ENCODE measurements at regions not wholly inside any gene's neighbourhood (a gene's known extent, or its start where the extent isn't known, plus 50 kb on each side); places are given as distances from the start of the nearest gene placed in this dataset.
A peak's percentile ranks its signal among the peaks of the same experiment; 100 is the strongest.

DNA sequence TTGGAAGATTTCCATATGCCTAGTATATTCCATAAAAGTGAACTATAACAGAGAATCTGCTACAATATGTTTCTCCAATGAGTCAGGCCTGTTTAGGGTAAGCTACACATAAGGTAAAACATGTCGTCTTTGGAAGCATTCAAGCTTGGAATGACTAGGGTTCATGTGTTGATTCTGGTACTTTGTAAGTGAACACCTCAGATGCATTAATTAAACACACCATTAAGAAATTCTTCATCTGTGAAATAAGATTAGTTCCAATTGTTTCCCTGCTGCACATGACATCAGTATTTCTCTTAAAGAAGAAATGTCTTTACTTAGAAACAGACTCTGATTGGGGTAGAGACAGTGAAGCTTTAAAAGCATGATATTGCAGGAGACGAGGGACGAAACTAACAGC lies 461.1 kb upstream of the NXPH2 start:
- no peaks in the 10 kb centered on the region for H3K36me3 ChIP-seq (ENCODE audit: control insufficient read depth in 2 of 2, insufficient read depth in 1 of 2, low read length in 2 of 2)
- H3K4me3 ChIP-seq (ENCODE audit: low read depth, low read length) = no peak overlapping the region
- H3K4me1 ChIP-seq (ENCODE audit: control insufficient read depth, insufficient read depth, low read length) = no peaks in the 10 kb centered on the region
- H3K27ac ChIP-seq (ENCODE audit: extremely low read depth, low read depth, low read length) = no peak overlapping the region
- no peaks in the 10 kb centered on the region for H3K9me3 ChIP-seq (ENCODE audit: control insufficient read depth, insufficient read depth, low read depth, low read length)
- ChIA-PET POLR2A (no interaction called here), CTCF (interaction anchor here (0.7 kb wide), 1 partner anchor 45 kb away, joined by 3 read pairs; no protein-coding TSS in a partner anchor)
- TF ChIP-seq ZNF426 (tag by site-specific recombination; IDR thresholded peaks at IDR 0.05) (no peak), ZNF292 (tag by site-specific recombination; IDR thresholded peaks at IDR 0.05; ENCODE audit: borderline replicate concordance, low read depth) (no peak)
- TF ChIP-seq, protein P1, sequence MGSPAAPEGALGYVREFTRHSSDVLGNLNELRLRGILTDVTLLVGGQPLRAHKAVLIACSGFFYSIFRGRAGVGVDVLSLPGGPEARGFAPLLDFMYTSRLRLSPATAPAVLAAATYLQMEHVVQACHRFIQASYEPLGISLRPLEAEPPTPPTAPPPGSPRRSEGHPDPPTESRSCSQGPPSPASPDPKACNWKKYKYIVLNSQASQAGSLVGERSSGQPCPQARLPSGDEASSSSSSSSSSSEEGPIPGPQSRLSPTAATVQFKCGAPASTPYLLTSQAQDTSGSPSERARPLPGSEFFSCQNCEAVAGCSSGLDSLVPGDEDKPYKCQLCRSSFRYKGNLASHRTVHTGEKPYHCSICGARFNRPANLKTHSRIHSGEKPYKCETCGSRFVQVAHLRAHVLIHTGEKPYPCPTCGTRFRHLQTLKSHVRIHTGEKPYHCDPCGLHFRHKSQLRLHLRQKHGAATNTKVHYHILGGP (tag by site-specific recombination; IDR thresholded peaks at IDR 0.05) = no peak

DNA sequence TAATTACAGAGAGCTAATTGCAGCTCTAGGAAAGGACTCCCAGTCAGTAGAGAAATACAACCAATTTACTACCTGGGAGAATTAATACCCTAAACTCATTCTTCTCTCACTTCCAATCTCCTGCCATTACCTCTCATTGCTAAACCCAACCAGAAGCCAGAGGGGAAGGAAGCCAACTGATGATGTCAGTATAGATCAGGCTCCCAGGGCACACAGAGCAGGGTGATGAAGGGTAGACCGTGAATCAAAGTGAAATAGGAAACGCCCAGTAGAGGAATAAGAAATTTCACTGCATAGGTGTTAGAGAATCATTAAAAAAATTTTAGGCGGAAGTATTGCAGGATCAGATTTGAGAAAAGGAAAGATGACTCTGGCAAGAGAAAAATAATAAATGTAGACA lies 456.8 kb upstream of the NXPH2 start:
- no peaks in the 10 kb centered on the region for H3K36me3 ChIP-seq (ENCODE audit: control insufficient read depth in 2 of 2, insufficient read depth in 1 of 2, low read length in 2 of 2)
- no peaks in the 10 kb centered on the region for H3K9me3 ChIP-seq (ENCODE audit: control insufficient read depth, insufficient read depth, low read depth, low read length)
- TF ChIP-seq ZIC2 (tag by site-specific recombination; IDR thresholded peaks at IDR 0.05) (no peak), KLF9 (tag by site-specific recombination; IDR thresholded peaks at IDR 0.05; ENCODE audit: low read depth) (no peak), ZNF140 (tag by site-specific recombination; IDR thresholded peaks at IDR 0.05) (peak; percentile 32; the same call in 1 of the 2 replicates), ZNF221 (tag by site-specific recombination; IDR thresholded peaks at IDR 0.05; ENCODE audit: borderline replicate concordance) (no peak), HOXD13 (CRISPR knock-in tag; IDR thresholded peaks at IDR 0.05; ENCODE audit: borderline replicate concordance) (no peak), ZNF654 (tag by site-specific recombination; IDR thresholded peaks at IDR 0.05; ENCODE audit: low read depth) (no peak)
- TF ChIP-seq, protein P2, sequence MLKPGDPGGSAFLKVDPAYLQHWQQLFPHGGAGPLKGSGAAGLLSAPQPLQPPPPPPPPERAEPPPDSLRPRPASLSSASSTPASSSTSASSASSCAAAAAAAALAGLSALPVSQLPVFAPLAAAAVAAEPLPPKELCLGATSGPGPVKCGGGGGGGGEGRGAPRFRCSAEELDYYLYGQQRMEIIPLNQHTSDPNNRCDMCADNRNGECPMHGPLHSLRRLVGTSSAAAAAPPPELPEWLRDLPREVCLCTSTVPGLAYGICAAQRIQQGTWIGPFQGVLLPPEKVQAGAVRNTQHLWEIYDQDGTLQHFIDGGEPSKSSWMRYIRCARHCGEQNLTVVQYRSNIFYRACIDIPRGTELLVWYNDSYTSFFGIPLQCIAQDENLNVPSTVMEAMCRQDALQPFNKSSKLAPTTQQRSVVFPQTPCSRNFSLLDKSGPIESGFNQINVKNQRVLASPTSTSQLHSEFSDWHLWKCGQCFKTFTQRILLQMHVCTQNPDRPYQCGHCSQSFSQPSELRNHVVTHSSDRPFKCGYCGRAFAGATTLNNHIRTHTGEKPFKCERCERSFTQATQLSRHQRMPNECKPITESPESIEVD (tag by site-specific recombination; IDR thresholded peaks at IDR 0.05) = no peak
- ChIA-PET POLR2A (interaction anchor here (0.6 kb wide), 1 partner anchor 20 kb away, joined by 4 read pairs; no protein-coding TSS in a partner anchor), CTCF (no interaction called here)
- H3K27ac ChIP-seq (ENCODE audit: extremely low read depth, low read depth, low read length) = no peak overlapping the region
- no peak overlapping the region for H3K4me3 ChIP-seq (ENCODE audit: low read depth, low read length)
- H3K4me1 ChIP-seq (ENCODE audit: control insufficient read depth, insufficient read depth, low read length) = no peaks in the 10 kb centered on the region

DNA sequence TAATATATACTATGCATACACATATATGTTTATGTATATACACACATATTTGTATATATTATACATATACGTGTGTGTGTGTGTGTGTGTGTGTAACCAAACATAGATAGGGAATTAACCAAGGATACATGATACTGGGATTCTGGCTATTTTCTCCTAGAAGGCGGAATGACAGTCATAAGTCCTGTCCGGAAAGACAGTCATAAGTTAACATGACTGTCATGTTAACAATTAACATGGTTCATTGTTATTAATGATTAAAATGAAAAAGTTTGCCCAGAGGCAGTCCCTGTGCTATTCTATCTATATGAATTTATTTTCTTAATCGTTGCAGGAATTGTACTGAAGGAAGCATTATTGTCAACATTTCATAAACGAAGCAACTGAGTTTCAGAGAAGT lies 450.7 kb upstream of the NXPH2 start:
- no peak for TF ChIP-seq OVOL3 (tag by site-specific recombination; IDR thresholded peaks at IDR 0.05)
- TF ChIP-seq ZNF214 (tag by site-specific recombination; IDR thresholded peaks at IDR 0.05; ENCODE audit: borderline replicate concordance) = no peak
- TF ChIP-seq ZNF266 (tag by site-specific recombination; IDR thresholded peaks at IDR 0.05; ENCODE audit: low read depth) = no peak
- no peak for TF ChIP-seq BCL11B (tag by site-specific recombination; IDR thresholded peaks at IDR 0.05; ENCODE audit: low read depth)
- no peak for TF ChIP-seq MZF1 (tag by site-specific recombination; IDR thresholded peaks at IDR 0.05; ENCODE audit: borderline replicate concordance)
- TF ChIP-seq, protein P3, sequence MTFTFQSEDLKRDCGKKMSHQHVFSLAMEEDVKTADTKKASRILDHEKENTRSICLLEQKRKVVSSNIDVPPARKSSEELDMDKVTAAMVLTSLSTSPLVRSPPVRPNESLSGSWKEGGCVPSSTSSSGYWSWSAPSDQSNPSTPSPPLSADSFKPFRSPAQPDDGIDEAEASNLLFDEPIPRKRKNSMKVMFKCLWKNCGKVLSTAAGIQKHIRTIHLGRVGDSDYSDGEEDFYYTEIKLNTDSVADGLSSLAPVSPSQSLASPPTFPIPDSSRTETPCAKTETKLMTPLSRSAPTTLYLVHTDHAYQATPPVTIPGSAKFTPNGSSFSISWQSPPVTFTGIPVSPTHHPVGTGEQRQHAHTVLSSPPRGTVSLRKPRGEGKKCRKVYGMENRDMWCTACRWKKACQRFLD (tag by site-specific recombination; IDR thresholded peaks at IDR 0.05) = no peak
- TF ChIP-seq ZNF677 (tag by site-specific recombination; IDR thresholded peaks at IDR 0.05) = no peak
- no peak for TF ChIP-seq ZIC2 (tag by site-specific recombination; IDR thresholded peaks at IDR 0.05)
- no peak for TF ChIP-seq ZNF624 (tag by site-specific recombination; IDR thresholded peaks at IDR 0.05)
- no peak for TF ChIP-seq ZNF155 (tag by site-specific recombination; IDR thresholded peaks at IDR 0.05)
- TF ChIP-seq, protein P4, sequence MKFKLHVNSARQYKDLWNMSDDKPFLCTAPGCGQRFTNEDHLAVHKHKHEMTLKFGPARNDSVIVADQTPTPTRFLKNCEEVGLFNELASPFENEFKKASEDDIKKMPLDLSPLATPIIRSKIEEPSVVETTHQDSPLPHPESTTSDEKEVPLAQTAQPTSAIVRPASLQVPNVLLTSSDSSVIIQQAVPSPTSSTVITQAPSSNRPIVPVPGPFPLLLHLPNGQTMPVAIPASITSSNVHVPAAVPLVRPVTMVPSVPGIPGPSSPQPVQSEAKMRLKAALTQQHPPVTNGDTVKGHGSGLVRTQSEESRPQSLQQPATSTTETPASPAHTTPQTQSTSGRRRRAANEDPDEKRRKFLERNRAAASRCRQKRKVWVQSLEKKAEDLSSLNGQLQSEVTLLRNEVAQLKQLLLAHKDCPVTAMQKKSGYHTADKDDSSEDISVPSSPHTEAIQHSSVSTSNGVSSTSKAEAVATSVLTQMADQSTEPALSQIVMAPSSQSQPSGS (tag by site-specific recombination; IDR thresholded peaks at IDR 0.05; ENCODE audit: low read depth) = no peak
- ChIA-PET CTCF (no interaction called here), POLR2A (no interaction called here)
- H3K4me1 ChIP-seq (ENCODE audit: control insufficient read depth, insufficient read depth, low read length) = no peaks in the 10 kb centered on the region
- no peaks in the 10 kb centered on the region for H3K9me3 ChIP-seq (ENCODE audit: control insufficient read depth, insufficient read depth, low read depth, low read length)
- H3K36me3 ChIP-seq (ENCODE audit: control insufficient read depth in 2 of 2, insufficient read depth in 1 of 2, low read length in 2 of 2) = no peaks in the 10 kb centered on the region
- no peak overlapping the region for H3K27ac ChIP-seq (ENCODE audit: extremely low read depth, low read depth, low read length)
- no peak overlapping the region for H3K4me3 ChIP-seq (ENCODE audit: low read depth, low read length)
